Activated CD8-positive, alpha-beta T cell treated with anti-CD3 and anti-CD28 coated beads for 36 hours (primary cell): ENCODE measurements at regions not wholly inside any gene's neighbourhood (a gene's known extent, or its start where the extent isn't known, plus 50 kb on each side); places are given as distances from the start of the nearest gene placed in this dataset.

Experiments
- ATAC-seq: fragments of 200-7000 bp; cut with Tn5 transposase; one replicate; pipeline ENCODE4 v1.10.0; 2021; ENCODE audit warnings: mild to moderate bottlenecking, moderate library complexity
- CTCF ChIA-PET: fragments of 350-600 bp; sonication (Branson Sonifier 250); formaldehyde crosslinking; loops from one replicate; lab custom pipeline; 2021; ENCODE audit warnings: antibody characterized with exemption; lab: Charles Lee
- POLR2A ChIA-PET: fragments of 350-600 bp; sonication (Branson Sonifier 250); formaldehyde crosslinking; loops from one replicate; lab custom pipeline; 2021; ENCODE audit warnings: antibody characterized with exemption; lab: Charles Lee
- DNase-seq: peaks from one replicate; pipeline ENCODE4 v3.0.0-alpha.2; 2020
- H3K27ac Mint-ChIP-seq: one replicate; pipeline ENCODE4 v1.8.0; 2021; ENCODE audit warnings: mild to moderate bottlenecking, mixed read lengths
- H3K27me3 Mint-ChIP-seq: one replicate; pipeline ENCODE4 v1.8.0; 2021; ENCODE audit warnings: mixed read lengths
- H3K36me3 Mint-ChIP-seq: one replicate; pipeline ENCODE4 v1.8.0; 2021; ENCODE audit warnings: low read depth, mixed read lengths
- H3K4me1 Mint-ChIP-seq: one replicate; pipeline ENCODE4 v1.8.0; 2021; ENCODE audit warnings: low read depth, mixed read lengths
- H3K4me3 Mint-ChIP-seq: one replicate; pipeline ENCODE4 v1.8.0; 2021; ENCODE audit warnings: mild to moderate bottlenecking, moderate library complexity, mixed read lengths
- H3K9me3 Mint-ChIP-seq: one replicate; pipeline ENCODE4 v1.8.0; 2021; ENCODE audit warnings: mixed read lengths
- intact Hi-C: fragments of 100-400 bp; cut with micrococcal nuclease; formaldehyde crosslinking; loops from one replicate; pipeline ENCODE4 v1.10.0; 2022
- TF ChIP-seq, protein P1 (sequence below): fragments of 200-600 bp; IDR thresholded peaks from one replicate; pipeline ENCODE4 v1.8.0; 2022; ENCODE audit warnings: antibody characterized with exemption, mild to moderate bottlenecking

DNA sequence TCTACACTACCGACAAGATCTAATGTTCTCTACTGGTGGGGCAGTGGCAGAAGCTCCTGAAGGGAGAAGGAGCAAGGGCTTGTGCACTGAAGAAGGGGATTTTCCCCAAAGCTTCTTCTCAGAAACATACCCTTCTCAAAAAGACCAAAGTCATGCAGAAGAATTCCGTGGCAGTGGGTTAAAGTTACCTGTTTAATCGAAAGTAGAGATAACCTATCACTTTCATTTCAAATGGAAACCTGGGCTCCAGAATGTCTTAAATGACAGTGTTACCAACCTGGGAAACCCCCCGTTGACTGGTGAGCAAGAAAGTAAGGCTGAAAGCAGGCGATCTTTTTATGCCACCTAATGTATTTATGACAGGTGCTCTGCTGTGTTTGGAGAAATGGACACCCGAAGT, 92.5 kb upstream of the TEX13D start:
- peaks cover 60% of the 10 kb centered on the region for H3K4me1 Mint-ChIP-seq
- intact Hi-C loops: loop anchor here (2.0 to 5.0 kb wide), 2 partner anchors 21 to 107 kb away; partner anchors contain the start of gene SH2D1A
- H3K9me3 Mint-ChIP-seq: no peaks in the 10 kb centered on the region
- ATAC-seq: peak; percentile 81
- no peaks in the 10 kb centered on the region for H3K27me3 Mint-ChIP-seq
- CTCF ChIA-PET: interaction anchor here (0.9 kb wide), 1 partner anchor 21 kb away, joined by 3 read pairs; no protein-coding TSS in a partner anchor
- peak overlapping the region; percentile 41 for H3K4me3 Mint-ChIP-seq
- POLR2A ChIA-PET: interaction anchor here (0.7 to 3.1 kb wide), 3 partner anchors 13 to 108 kb away, joined by 4 to 28 read pairs (median 24); partner anchors contain the start of gene SH2D1A
- TF ChIP-seq, protein P1, sequence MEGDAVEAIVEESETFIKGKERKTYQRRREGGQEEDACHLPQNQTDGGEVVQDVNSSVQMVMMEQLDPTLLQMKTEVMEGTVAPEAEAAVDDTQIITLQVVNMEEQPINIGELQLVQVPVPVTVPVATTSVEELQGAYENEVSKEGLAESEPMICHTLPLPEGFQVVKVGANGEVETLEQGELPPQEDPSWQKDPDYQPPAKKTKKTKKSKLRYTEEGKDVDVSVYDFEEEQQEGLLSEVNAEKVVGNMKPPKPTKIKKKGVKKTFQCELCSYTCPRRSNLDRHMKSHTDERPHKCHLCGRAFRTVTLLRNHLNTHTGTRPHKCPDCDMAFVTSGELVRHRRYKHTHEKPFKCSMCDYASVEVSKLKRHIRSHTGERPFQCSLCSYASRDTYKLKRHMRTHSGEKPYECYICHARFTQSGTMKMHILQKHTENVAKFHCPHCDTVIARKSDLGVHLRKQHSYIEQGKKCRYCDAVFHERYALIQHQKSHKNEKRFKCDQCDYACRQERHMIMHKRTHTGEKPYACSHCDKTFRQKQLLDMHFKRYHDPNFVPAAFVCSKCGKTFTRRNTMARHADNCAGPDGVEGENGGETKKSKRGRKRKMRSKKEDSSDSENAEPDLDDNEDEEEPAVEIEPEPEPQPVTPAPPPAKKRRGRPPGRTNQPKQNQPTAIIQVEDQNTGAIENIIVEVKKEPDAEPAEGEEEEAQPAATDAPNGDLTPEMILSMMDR: no peak
- H3K27ac Mint-ChIP-seq: peak overlapping the region; percentile 86
- peak; percentile 73 for DNase-seq
- no peaks in the 10 kb centered on the region for H3K36me3 Mint-ChIP-seq

DNA sequence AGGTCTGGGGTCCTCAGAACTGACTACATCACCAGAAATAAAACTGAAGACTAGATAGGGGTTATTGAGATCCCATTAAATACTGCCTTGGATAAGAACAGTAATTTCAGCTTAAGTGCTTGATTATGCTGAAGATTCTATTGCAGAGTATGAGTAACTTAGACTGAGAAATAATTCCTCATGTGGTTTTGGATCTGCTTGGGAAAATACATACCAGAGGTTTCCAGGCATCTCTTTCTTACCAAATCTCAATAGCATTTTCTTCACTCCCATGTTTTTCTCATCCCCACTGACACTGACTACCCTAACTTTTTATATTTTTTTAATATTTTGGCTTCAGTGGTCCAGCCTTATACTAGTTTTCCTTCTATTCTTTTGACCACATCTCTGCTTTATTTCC, 92.0 kb upstream of the TEX13D start:
- CTCF ChIA-PET: interaction anchor here (0.9 kb wide), 1 partner anchor 22 kb away, joined by 3 read pairs; no protein-coding TSS in a partner anchor
- Mint-ChIP-seq H3K9me3 (no peaks in the 10 kb centered on the region), H3K27me3 (no peaks in the 10 kb centered on the region), H3K4me3 (no peak overlapping the region), H3K27ac (peak overlapping the region; percentile 77), H3K36me3 (no peaks in the 10 kb centered on the region), H3K4me1 (peaks cover 61% of the 10 kb centered on the region)
- intact Hi-C loops: no loop called here
- POLR2A ChIA-PET: interaction anchor here (2.2 to 3.1 kb wide), 2 partner anchors 24 to 105 kb away, joined by 10 to 24 read pairs; partner anchors contain the start of gene SH2D1A
- DNase-seq: no peak
- TF ChIP-seq, protein P1: no peak
- ATAC-seq: peak; percentile 4

DNA sequence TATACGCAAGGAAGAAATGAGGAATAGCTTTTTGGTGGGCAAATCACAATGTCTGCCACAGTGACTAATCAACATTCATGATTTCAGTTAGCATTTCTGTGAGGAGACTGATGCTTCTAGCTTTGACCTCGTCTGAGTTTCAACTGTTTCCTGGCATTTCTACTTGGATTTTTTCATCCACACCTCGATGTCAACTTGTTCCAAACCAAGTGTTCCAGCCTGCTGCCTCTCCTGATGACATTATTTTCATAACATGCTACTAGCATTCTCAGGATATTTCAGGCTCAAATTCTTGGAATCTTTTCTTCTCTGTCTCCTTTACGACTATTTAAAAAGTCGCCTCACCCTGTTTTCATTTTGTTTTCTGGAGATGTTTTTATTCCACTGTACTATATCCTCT, 90.3 kb upstream of the TEX13D start:
- ChIA-PET CTCF (interaction anchor here (0.8 kb wide), 1 partner anchor 19 kb away, joined by 3 read pairs; no protein-coding TSS in a partner anchor), POLR2A (interaction anchor here (2.2 kb wide), 1 partner anchor 104 kb away, joined by 10 read pairs; the partner anchor contains the start of gene SH2D1A)
- ATAC-seq (no peak), DNase-seq (no peak)
- H3K4me1 Mint-ChIP-seq: peaks cover 56% of the 10 kb centered on the region
- H3K36me3 Mint-ChIP-seq: no peaks in the 10 kb centered on the region
- H3K27me3 Mint-ChIP-seq: no peaks in the 10 kb centered on the region
- H3K4me3 Mint-ChIP-seq: no peak overlapping the region
- TF ChIP-seq, protein P1: no peak
- no peak overlapping the region for H3K27ac Mint-ChIP-seq
- intact Hi-C loops: no loop called here
- H3K9me3 Mint-ChIP-seq: no peaks in the 10 kb centered on the region

DNA sequence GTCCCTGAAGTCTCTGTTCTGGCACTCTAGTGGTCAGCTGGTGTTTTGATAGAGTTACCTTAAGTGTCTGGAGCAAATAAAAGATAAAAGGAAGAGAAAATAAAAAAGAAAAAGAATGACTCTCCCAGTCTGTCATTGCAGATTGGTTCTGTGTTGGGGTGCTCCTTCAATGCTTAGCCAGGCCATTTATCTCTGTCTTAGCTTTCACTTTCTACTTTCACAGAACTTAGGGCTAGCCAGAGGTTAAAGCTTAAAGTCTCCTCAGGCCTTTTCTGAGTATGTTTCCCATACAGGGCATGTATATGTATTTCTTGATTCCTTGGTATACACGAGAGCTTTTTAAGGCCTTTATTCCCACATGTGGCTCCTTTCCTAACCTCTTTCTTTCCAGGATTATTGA, 83.1 kb upstream of the TEX13D start:
- peaks cover 14% of the 10 kb centered on the region for H3K4me1 Mint-ChIP-seq
- H3K4me3 Mint-ChIP-seq: no peak overlapping the region
- TF ChIP-seq, protein P1: no peak
- H3K27me3 Mint-ChIP-seq: no peaks in the 10 kb centered on the region
- H3K27ac Mint-ChIP-seq: no peak overlapping the region
- ChIA-PET POLR2A (no interaction called here), CTCF (no interaction called here)
- no peak for DNase-seq
- no peak for ATAC-seq
- peaks cover 7% of the 10 kb centered on the region for H3K36me3 Mint-ChIP-seq
- peaks cover 11% of the 10 kb centered on the region for H3K9me3 Mint-ChIP-seq
- intact Hi-C loops: no loop called here

DNA sequence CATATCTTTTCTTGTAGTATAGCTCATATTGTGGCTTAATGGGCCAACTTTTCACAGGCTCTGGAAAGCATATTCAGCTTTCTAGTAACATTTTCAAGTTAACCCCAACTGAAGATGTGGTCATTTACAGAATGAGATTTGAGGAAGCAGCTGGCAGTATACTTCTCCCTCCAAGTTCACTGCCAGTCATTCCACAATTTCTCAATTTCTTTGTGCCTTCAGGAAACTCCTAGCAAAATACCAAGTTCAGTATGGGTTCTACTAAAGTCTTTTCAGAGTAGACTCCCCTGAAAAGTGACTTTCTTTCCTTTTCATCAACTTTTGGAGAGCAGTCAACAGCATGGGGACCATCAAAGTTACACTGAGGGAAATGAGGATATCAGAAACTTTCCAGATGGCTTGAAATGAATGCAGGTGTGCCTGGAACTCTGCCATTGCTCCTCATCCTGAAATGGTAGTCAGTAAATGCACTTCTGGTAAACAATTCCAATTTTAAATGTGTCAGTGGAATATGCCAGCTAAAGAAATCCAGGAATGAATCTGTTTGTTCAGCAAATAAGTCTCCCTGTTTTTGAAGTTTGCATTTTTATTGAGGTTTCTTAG, 81.5 kb upstream of the TEX13D start:
- ChIA-PET POLR2A (no interaction called here), CTCF (interaction anchor here (0.7 kb wide), 1 partner anchor 35 kb away, joined by 3 read pairs; no protein-coding TSS in a partner anchor)
- H3K27ac Mint-ChIP-seq: no peak overlapping the region
- H3K4me3 Mint-ChIP-seq: no peak overlapping the region
- peaks cover 11% of the 10 kb centered on the region for H3K9me3 Mint-ChIP-seq
- H3K36me3 Mint-ChIP-seq: peaks cover 7% of the 10 kb centered on the region
- no peaks in the 10 kb centered on the region for H3K27me3 Mint-ChIP-seq
- peaks cover 20% of the 10 kb centered on the region for H3K4me1 Mint-ChIP-seq
- ATAC-seq (no peak), DNase-seq (no peak)
- intact Hi-C loops: no loop called here
- TF ChIP-seq, protein P1: no peak
